22Rv1 (cell line): ENCODE measurements at regions not wholly inside any gene's neighbourhood (a gene's known extent, or its start where the extent isn't known, plus 50 kb on each side); places are given as distances from the start of the nearest gene placed in this dataset.

ENCODE experiments used
- H3K27ac ChIP-seq: fragments of 450-650 bp; 2 replicates; pipeline ENCODE4 v1.5.1; 2017
- ZFX ChIP-seq: fragments of 450-650 bp; IDR thresholded peaks from 2 replicates; pipeline ENCODE4 v1.6.1; 2017; ENCODE audit warnings: antibody characterized with exemption, borderline replicate concordance
- TF ChIP-seq, protein P1 (sequence below): fragments of 450-650 bp; IDR thresholded peaks from 2 replicates; pipeline ENCODE4 v1.5.1; 2017; ENCODE audit warnings: mild to moderate bottlenecking

DNA sequence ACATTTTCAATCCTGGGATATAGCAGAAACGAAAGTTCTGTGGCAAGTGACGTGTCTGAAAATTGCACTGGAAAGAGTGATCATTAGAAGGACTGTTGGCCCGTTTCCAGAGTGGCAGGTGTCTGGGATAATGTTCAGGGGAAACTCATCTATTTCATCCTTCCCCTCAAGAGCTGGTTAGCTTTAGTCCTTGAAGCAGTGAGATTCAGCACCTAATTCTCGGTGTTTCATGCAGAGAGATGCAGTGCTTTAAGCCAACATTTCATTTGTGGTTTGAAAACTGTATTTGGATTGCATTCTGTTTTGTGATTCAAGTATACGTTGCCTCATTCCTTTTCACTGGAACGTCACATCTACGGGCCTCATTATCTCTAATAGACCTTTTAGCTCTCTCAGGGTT lies 205.0 kb upstream of the RAG2 start:
- TF ChIP-seq, protein P1, sequence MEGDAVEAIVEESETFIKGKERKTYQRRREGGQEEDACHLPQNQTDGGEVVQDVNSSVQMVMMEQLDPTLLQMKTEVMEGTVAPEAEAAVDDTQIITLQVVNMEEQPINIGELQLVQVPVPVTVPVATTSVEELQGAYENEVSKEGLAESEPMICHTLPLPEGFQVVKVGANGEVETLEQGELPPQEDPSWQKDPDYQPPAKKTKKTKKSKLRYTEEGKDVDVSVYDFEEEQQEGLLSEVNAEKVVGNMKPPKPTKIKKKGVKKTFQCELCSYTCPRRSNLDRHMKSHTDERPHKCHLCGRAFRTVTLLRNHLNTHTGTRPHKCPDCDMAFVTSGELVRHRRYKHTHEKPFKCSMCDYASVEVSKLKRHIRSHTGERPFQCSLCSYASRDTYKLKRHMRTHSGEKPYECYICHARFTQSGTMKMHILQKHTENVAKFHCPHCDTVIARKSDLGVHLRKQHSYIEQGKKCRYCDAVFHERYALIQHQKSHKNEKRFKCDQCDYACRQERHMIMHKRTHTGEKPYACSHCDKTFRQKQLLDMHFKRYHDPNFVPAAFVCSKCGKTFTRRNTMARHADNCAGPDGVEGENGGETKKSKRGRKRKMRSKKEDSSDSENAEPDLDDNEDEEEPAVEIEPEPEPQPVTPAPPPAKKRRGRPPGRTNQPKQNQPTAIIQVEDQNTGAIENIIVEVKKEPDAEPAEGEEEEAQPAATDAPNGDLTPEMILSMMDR: no peak
- no peak for TF ChIP-seq ZFX
- no peak overlapping the region for H3K27ac ChIP-seq

DNA sequence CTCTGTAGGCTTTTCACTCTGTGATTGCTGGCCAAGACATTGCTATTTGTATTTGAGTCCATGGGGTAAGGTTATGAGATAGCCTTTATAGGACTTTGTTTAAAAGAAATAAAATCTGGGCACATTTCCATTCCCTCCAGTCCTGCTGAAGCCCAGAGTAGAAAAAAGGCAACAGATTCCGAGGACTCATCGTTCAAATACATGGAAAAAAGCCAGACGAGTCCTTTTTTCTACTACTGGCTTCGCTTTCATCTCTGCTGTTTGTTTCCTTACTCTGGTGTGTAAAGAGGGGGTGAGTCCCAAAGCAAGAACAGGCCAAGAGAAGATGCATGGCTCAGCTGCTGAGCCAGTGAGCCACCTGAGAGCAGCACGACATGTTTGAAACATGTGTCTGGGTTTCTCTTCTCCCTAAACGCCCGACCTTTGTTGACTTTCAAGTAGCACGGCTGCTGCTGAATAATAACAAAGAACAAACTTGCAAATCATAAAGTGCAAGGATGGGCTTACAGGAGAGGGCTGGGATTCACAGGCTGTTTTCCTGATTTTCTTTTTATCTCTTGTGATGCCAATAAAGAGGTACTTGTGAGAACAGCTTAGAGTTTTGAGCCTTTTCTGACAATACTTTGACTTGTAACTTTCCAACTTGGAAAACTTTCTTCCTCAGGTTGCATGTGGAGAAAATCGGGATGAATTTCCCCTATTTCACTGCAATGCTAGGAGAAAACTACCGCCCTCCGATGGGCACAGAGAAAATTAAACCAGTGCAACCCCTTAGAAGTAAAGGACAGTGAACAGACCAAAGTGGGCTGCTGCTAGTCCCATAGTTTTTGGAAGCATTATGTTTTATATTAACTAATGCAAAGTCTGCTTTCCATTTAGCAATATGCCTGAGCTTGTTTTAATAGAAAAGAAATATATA lies 195.2 kb upstream of the RAG2 start:
- H3K27ac ChIP-seq: no peak overlapping the region
- TF ChIP-seq ZFX: no peak
- TF ChIP-seq, protein P1: peak; percentile 16; the same call in 1 of the 2 replicates

DNA sequence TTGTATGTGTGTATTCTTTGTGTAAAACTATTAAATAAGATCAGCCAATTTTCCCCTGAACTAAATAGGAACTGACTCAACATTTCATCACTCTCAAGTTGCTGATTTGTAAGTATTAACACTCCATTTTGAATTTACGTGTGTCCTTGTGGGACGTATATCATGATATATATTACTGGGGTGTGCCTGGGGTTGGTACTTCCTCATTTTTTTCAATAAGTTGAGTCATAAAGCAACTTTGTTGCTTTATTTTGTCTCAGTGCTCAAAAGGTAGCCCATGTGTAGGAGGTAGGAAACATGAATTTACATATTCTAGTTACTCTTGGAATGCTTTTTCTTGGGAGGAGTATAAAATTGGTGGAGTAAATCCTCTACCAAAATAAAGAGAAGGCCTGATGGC lies 193.9 kb upstream of the RAG2 start:
- no peak overlapping the region for H3K27ac ChIP-seq
- TF ChIP-seq ZFX: no peak
- TF ChIP-seq, protein P1: no peak

DNA sequence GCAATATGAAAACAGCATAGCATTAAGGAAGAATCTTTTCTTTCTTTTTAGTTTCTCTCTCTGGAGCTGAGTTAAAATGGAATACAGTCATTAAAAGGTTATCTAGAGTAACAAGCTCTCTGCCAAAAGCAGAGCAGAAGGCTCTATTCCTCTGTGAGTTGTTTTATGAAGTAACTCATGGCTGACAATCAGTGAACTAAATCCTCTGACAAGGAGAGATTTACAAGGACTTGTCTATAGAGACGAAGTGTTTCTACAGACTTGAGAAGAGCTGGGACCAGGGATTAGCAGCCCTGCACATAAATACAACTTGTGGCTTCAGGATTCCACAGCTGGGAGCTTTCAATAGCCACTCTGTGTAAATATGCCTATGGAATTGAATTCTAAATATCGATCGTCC lies 192.5 kb upstream of the RAG2 start:
- TF ChIP-seq ZFX: no peak
- TF ChIP-seq, protein P1: no peak
- no peak overlapping the region for H3K27ac ChIP-seq

DNA sequence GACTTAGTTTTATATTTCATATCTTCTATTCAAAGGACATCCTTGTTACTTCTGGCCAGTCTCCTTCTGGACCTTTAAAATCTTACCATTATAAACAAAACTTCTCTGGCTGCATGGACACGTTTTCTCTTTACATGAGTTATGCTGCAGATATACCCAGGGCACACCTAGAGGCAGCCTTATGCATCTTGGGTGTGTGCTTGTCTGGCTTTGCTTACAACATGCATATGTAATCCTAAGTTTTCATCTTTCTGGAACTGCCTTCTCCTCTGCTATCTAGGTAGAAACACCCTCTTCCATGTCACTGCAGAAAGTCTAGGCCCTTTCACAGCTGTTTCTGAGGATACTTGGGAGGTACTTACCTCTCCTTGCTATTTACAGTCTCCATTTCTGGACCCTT lies 185.8 kb upstream of the RAG2 start:
- no peak overlapping the region for H3K27ac ChIP-seq

DNA sequence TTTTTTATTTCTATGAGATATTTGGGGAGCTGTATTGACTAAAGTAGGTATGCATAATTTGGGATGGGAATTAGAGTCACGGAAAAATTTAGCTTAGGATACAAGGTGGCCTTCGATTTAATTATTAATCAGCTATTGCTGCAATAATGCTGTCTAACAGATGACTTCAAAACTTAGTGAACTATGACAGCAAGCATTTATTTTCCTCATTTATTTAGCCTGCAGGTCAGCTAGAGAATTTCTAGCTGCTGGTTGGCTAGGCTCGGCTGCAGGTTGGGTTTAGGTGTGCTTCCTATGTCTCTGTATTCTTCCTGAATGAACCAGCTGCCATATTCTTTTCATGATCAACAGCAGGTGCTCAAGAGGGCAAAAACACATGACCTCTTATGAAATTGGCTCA lies 181.8 kb upstream of the RAG2 start:
- TF ChIP-seq ZFX: no peak
- TF ChIP-seq, protein P1: no peak
- no peak overlapping the region for H3K27ac ChIP-seq

More for the DNA sequence above, 185.8 kb upstream of the RAG2 start:
- TF ChIP-seq, protein P1: no peak
- no peak for TF ChIP-seq ZFX

DNA sequence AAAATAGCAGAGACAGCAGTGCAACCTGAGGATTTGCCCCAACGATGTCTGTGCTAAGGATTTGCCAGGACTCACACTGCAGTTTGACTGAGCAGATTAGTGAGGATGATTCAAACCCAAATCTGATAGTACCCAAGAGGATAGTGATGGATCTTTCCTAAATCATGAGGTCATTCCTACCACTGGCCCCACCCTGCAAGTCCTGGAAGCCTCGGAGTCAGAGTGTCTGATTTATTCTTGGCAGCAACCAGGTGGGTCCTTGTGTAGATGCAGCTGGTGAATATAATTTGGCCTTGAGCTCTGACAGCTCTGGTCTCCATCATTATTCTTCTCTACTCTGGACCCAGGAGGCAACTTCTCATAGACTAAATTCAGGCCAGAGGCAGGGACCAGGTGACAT lies 179.3 kb upstream of the RAG2 start:
- no peak overlapping the region for H3K27ac ChIP-seq
- no peak for TF ChIP-seq ZFX
- TF ChIP-seq, protein P1: no peak
